ENCODE measurements at regions not wholly inside any gene's neighbourhood (a gene's known extent, or its start where the extent isn't known, plus 50 kb on each side); places are given as distances from the start of the nearest gene placed in this dataset.

GRCh38 chr5:98415663-98416062 lies 357.8 kb upstream of the RGMB start:
- TF ChIP-seq, protein P1, sequence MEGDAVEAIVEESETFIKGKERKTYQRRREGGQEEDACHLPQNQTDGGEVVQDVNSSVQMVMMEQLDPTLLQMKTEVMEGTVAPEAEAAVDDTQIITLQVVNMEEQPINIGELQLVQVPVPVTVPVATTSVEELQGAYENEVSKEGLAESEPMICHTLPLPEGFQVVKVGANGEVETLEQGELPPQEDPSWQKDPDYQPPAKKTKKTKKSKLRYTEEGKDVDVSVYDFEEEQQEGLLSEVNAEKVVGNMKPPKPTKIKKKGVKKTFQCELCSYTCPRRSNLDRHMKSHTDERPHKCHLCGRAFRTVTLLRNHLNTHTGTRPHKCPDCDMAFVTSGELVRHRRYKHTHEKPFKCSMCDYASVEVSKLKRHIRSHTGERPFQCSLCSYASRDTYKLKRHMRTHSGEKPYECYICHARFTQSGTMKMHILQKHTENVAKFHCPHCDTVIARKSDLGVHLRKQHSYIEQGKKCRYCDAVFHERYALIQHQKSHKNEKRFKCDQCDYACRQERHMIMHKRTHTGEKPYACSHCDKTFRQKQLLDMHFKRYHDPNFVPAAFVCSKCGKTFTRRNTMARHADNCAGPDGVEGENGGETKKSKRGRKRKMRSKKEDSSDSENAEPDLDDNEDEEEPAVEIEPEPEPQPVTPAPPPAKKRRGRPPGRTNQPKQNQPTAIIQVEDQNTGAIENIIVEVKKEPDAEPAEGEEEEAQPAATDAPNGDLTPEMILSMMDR (IDR thresholded peaks at IDR 0.05; ENCODE audit: insufficient read depth, low read length), result no peak
- no peak for TF ChIP-seq POLR2AphosphoS5 (IDR thresholded peaks at IDR 0.05; ENCODE audit: low read depth)
- no peak for TF ChIP-seq REST (IDR thresholded peaks at IDR 0.05; ENCODE audit: insufficient replicate concordance, low read depth)
- TF ChIP-seq GABPA (IDR thresholded peaks at IDR 0.05; ENCODE audit: low read depth), result no peak
- no peak for TF ChIP-seq SPI1 (IDR thresholded peaks at IDR 0.05; ENCODE audit: borderline replicate concordance, low read depth)
